Esophagus muscularis mucosa (tissue), 4 donors: ENCODE measurements at regions not wholly inside any gene's neighbourhood (a gene's known extent, or its start where the extent isn't known, plus 50 kb on each side); places are given as distances from the start of the nearest gene placed in this dataset.

Experiments
- EP300 ChIP-seq: sonication (generic); formaldehyde crosslinking; IDR thresholded peaks from one replicate; pipeline ENCODE4 v1.6.1; 2017; ENCODE audit warnings: antibody characterized with exemption
- POLR2A ChIP-seq: fragments of 450-650 bp; IDR thresholded peaks from one replicate; pipeline ENCODE4 v1.6.1; 2017; ENCODE audit warnings: antibody characterized with exemption, moderate library complexity, mild to moderate bottlenecking, low read depth
- POLR2AphosphoS5 ChIP-seq, 2 donors: sonication (generic); formaldehyde crosslinking; IDR thresholded peaks; one replicate each; pipeline ENCODE4 v1.6.1; 2017; ENCODE audit warnings: antibody characterized with exemption in 2 of 2
- TF ChIP-seq, protein P1 (sequence below), 3 experiments: fragments of 200-600 bp in 2 of 3; fragments of 450-650 bp in 1 of 3; sonication (generic) in 2 of 3; IDR thresholded peaks; one replicate each; pipeline ENCODE4 v1.5.1; 2017 to 2019; ENCODE audit warnings: antibody characterized with exemption in 3 of 3, mild to moderate bottlenecking in 2 of 3, moderate library complexity in 1 of 3

DNA sequence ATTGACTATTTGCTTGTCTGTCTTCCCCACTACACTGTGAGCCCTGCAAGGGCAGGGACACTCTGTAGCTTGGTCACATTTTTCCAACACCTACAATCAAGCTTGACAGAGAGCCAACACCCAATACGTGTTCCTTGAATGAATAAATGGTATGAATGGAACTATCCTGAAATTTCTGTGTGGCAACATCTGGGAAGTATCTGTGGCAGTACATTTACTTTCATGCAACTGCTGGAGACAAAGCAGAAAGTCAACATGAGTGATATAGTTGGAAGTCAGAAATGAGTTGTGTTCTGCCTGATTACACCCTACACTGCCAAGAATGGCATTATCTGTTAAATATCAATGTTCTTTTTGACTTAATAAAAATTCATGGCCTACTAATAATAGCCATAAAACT is 343.5 kb upstream of the F9 start:
- TF ChIP-seq POLR2A = no peak
- TF ChIP-seq, protein P1, sequence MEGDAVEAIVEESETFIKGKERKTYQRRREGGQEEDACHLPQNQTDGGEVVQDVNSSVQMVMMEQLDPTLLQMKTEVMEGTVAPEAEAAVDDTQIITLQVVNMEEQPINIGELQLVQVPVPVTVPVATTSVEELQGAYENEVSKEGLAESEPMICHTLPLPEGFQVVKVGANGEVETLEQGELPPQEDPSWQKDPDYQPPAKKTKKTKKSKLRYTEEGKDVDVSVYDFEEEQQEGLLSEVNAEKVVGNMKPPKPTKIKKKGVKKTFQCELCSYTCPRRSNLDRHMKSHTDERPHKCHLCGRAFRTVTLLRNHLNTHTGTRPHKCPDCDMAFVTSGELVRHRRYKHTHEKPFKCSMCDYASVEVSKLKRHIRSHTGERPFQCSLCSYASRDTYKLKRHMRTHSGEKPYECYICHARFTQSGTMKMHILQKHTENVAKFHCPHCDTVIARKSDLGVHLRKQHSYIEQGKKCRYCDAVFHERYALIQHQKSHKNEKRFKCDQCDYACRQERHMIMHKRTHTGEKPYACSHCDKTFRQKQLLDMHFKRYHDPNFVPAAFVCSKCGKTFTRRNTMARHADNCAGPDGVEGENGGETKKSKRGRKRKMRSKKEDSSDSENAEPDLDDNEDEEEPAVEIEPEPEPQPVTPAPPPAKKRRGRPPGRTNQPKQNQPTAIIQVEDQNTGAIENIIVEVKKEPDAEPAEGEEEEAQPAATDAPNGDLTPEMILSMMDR (IDR thresholded peaks at IDR 0.05) = no peak
- no peak for TF ChIP-seq POLR2AphosphoS5 (IDR thresholded peaks at IDR 0.05)
- TF ChIP-seq EP300 = no peak
